ENCODE measurements at regions not wholly inside any gene's neighbourhood (a gene's known extent, or its start where the extent isn't known, plus 50 kb on each side); places are given as distances from the start of the nearest gene placed in this dataset.

GRCh38 chr2:21591926-21592325 is 468.2 kb downstream of the TDRD15 start:
- no peak for DNase-seq
- Mint-ChIP-seq H3K4me3 (no peak overlapping the region), H3K27ac (no peak overlapping the region), H3K4me1 (ENCODE audit: low read depth) (no peaks in the 10 kb centered on the region), H3K27me3 (no peaks in the 10 kb centered on the region), H3K9me3 (peaks cover 16% of the 10 kb centered on the region), H3K36me3 (ENCODE audit: low read depth) (no peaks in the 10 kb centered on the region)

- DNase-seq = no peak
- H3K27ac Mint-ChIP-seq = no peak overlapping the region
- H3K4me3 Mint-ChIP-seq = no peak overlapping the region
- H3K36me3 Mint-ChIP-seq (ENCODE audit: low read depth) = no peaks in the 10 kb centered on the region
- H3K4me1 Mint-ChIP-seq (ENCODE audit: low read depth) = no peaks in the 10 kb centered on the region
- H3K27me3 Mint-ChIP-seq = no peaks in the 10 kb centered on the region
- H3K9me3 Mint-ChIP-seq = peaks cover 25% of the 10 kb centered on the region
These were observed 475.6 kb downstream of the TDRD15 start for GRCh38 chr2:21599417-21599816.

DNA sequence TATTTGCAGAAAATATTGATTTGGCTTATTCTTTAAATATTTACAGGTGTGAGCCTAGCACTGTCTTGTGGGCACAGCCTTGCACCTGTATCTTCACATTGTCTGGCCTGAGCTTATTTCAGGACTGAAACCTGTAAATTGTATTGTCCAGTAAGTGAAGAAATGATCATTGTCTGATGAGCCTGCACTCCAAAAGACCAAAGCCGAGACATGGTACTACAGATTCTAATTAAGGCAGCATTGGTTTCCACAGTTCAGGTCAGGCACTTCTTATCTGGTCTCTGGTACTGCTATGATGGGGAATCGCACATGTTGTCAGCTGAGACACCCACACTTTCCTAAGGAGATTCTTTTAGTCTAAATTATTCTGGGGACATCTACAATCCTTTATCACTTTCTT is 479.0 kb downstream of the TDRD15 start:
- Mint-ChIP-seq H3K36me3 (ENCODE audit: low read depth) (no peaks in the 10 kb centered on the region), H3K4me3 (no peak overlapping the region), H3K9me3 (peaks cover 22% of the 10 kb centered on the region), H3K27me3 (no peaks in the 10 kb centered on the region), H3K4me1 (ENCODE audit: low read depth) (no peaks in the 10 kb centered on the region), H3K27ac (no peak overlapping the region)
- no peak for DNase-seq

DNA sequence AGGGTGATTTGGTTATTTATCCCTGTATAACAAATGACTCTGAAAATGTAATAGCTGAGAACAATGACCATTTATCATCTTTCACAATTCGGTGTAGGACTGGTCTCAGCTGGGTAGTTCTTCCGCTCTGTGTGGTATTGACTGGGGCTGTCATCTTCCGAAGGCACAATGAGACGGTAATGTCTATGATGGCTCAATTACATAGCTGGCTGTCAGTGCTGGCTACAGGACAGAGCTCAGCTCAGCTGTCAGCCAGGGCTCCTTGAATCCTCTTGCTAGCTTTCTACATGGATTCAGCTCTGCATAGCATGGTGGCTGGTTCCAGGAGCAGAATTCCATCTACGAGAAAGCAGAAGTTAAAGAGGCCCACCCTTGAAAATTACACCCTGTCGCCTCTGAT is 483.8 kb downstream of the TDRD15 start:
- H3K4me1 Mint-ChIP-seq (ENCODE audit: low read depth) = no peaks in the 10 kb centered on the region
- no peak overlapping the region for H3K27ac Mint-ChIP-seq
- H3K4me3 Mint-ChIP-seq = no peak overlapping the region
- H3K9me3 Mint-ChIP-seq = peaks cover 18% of the 10 kb centered on the region
- no peaks in the 10 kb centered on the region for H3K27me3 Mint-ChIP-seq
- no peak for DNase-seq
- no peaks in the 10 kb centered on the region for H3K36me3 Mint-ChIP-seq (ENCODE audit: low read depth)

DNA sequence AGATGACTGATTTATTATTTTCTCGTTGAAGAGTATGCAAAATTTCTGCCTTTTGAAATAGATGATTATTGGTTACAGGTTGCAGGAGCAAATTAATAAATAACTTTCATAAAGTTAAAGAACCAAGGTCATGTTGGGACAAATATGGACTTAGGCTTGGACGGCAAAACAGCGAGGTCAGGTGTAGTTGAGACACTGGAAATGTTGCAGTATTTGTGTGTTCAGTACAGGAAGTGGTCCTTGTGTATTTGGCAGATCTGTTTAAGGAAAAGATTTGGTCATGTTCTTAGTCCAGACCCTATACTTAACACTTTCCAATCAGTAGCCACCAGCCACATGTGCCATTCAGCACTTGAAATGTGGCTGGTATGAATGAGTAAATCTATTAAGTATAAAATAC is 486.5 kb downstream of the TDRD15 start:
- DNase-seq = no peak
- Mint-ChIP-seq H3K4me1 (ENCODE audit: low read depth) (no peaks in the 10 kb centered on the region), H3K27ac (no peak overlapping the region), H3K9me3 (peaks cover 27% of the 10 kb centered on the region), H3K36me3 (ENCODE audit: low read depth) (no peaks in the 10 kb centered on the region), H3K4me3 (no peak overlapping the region), H3K27me3 (no peaks in the 10 kb centered on the region)

DNA sequence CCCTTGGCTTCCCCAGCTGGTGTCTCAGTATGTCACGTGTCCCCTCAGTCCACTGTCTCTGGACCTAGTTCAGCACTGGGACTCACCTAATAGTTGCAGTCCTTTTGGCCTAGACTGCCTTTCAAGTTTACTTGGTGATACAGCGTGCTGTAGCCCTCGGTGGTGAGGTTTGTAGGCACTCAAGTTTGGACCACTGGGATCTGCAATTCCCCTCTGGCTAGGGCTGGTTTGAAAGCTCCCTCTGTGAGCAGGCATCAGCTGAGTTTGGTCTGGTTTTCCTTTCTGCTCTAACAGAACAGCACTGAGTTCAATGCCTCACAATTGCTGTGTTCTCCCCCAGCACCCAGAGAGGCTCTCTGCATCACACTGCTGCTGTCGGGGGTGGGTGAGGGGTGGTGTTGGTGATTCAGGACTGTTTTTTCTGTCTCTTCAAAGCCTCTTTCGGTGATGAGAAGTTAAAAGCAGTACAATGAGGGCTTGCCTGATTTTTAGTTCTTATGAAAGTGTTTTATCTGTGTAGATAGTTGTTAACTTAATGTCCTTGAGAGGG is 494.2 kb downstream of the TDRD15 start:
- no peak for DNase-seq
- H3K27ac Mint-ChIP-seq = no peak overlapping the region
- H3K9me3 Mint-ChIP-seq = peaks cover 25% of the 10 kb centered on the region
- no peaks in the 10 kb centered on the region for H3K27me3 Mint-ChIP-seq
- no peaks in the 10 kb centered on the region for H3K36me3 Mint-ChIP-seq (ENCODE audit: low read depth)
- H3K4me3 Mint-ChIP-seq = no peak overlapping the region
- no peaks in the 10 kb centered on the region for H3K4me1 Mint-ChIP-seq (ENCODE audit: low read depth)

GRCh38 chr2:21620771-21621170 is 497.0 kb downstream of the TDRD15 start:
- Mint-ChIP-seq H3K27ac (no peak overlapping the region), H3K4me1 (ENCODE audit: low read depth) (no peaks in the 10 kb centered on the region), H3K36me3 (ENCODE audit: low read depth) (no peaks in the 10 kb centered on the region), H3K9me3 (peaks cover 13% of the 10 kb centered on the region), H3K27me3 (no peaks in the 10 kb centered on the region), H3K4me3 (no peak overlapping the region)
- DNase-seq = no peak

DNA sequence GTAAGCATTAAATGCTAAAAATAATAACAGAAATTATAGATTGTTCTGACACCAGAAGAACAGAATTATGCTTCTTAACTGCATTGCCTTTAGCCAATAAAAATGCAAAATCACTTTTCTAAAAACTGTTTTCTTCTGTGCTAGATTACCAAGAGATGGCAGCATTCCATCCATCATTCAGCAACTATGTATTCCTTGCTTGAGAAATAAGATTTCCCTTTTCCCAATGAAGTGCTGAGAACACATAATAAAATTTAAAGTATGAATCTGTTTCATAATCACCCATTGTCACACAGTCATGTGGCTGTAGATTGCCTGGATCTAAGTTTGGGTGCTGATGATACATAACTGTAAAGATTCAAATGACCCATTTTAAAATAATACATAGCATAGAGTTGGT is 504.2 kb downstream of the TDRD15 start:
- Mint-ChIP-seq H3K27me3 (no peaks in the 10 kb centered on the region), H3K4me3 (no peak overlapping the region)

GRCh38 chr2:21633015-21633414 is 509.2 kb downstream of the TDRD15 start:
- Mint-ChIP-seq H3K4me3 (no peak overlapping the region), H3K27ac (no peak overlapping the region), H3K27me3 (no peaks in the 10 kb centered on the region), H3K9me3 (peaks cover 10% of the 10 kb centered on the region), H3K4me1 (ENCODE audit: low read depth) (no peaks in the 10 kb centered on the region), H3K36me3 (ENCODE audit: low read depth) (no peaks in the 10 kb centered on the region)
- DNase-seq = no peak

More for the DNA sequence above, 504.2 kb downstream of the TDRD15 start:
- no peaks in the 10 kb centered on the region for H3K4me1 Mint-ChIP-seq (ENCODE audit: low read depth)
- peaks cover 11% of the 10 kb centered on the region for H3K9me3 Mint-ChIP-seq
- no peak overlapping the region for H3K27ac Mint-ChIP-seq
- DNase-seq = no peak
- no peaks in the 10 kb centered on the region for H3K36me3 Mint-ChIP-seq (ENCODE audit: low read depth)

GRCh38 chr2:21633466-21633865 is 509.7 kb downstream of the TDRD15 start:
- peaks cover 7% of the 10 kb centered on the region for H3K9me3 Mint-ChIP-seq
- H3K4me1 Mint-ChIP-seq (ENCODE audit: low read depth) = no peaks in the 10 kb centered on the region
- no peaks in the 10 kb centered on the region for H3K36me3 Mint-ChIP-seq (ENCODE audit: low read depth)
- H3K4me3 Mint-ChIP-seq = no peak overlapping the region
- no peak overlapping the region for H3K27ac Mint-ChIP-seq
- no peak for DNase-seq
- H3K27me3 Mint-ChIP-seq = no peaks in the 10 kb centered on the region

- Mint-ChIP-seq H3K27me3 (no peaks in the 10 kb centered on the region), H3K9me3 (peaks cover 7% of the 10 kb centered on the region), H3K4me3 (no peak overlapping the region), H3K4me1 (ENCODE audit: low read depth) (no peaks in the 10 kb centered on the region), H3K27ac (no peak overlapping the region), H3K36me3 (ENCODE audit: low read depth) (no peaks in the 10 kb centered on the region)
- no peak for DNase-seq
These were observed 510.1 kb downstream of the TDRD15 start for GRCh38 chr2:21633911-21634310.

GRCh38 chr2:21640046-21640445 is 516.3 kb downstream of the TDRD15 start:
- Mint-ChIP-seq H3K4me1 (ENCODE audit: low read depth) (no peaks in the 10 kb centered on the region), H3K27ac (no peak overlapping the region), H3K9me3 (peaks cover 8% of the 10 kb centered on the region), H3K36me3 (ENCODE audit: low read depth) (no peaks in the 10 kb centered on the region), H3K27me3 (no peaks in the 10 kb centered on the region), H3K4me3 (no peak overlapping the region)
- no peak for DNase-seq

- Mint-ChIP-seq H3K9me3 (peaks cover 9% of the 10 kb centered on the region), H3K4me1 (ENCODE audit: low read depth) (no peaks in the 10 kb centered on the region), H3K27ac (no peak overlapping the region), H3K4me3 (no peak overlapping the region), H3K27me3 (no peaks in the 10 kb centered on the region), H3K36me3 (ENCODE audit: low read depth) (no peaks in the 10 kb centered on the region)
- no peak for DNase-seq
These were observed 518.9 kb downstream of the TDRD15 start for GRCh38 chr2:21642647-21643046.

GRCh38 chr2:21643180-21643579 is 519.4 kb downstream of the TDRD15 start:
- Mint-ChIP-seq H3K36me3 (ENCODE audit: low read depth) (no peaks in the 10 kb centered on the region), H3K4me3 (no peak overlapping the region), H3K4me1 (ENCODE audit: low read depth) (no peaks in the 10 kb centered on the region), H3K27me3 (no peaks in the 10 kb centered on the region), H3K27ac (no peak overlapping the region), H3K9me3 (peaks cover 9% of the 10 kb centered on the region)
- no peak for DNase-seq

- Mint-ChIP-seq H3K27ac (no peak overlapping the region), H3K9me3 (peaks cover 9% of the 10 kb centered on the region), H3K4me1 (ENCODE audit: low read depth) (no peaks in the 10 kb centered on the region), H3K4me3 (no peak overlapping the region), H3K27me3 (no peaks in the 10 kb centered on the region), H3K36me3 (ENCODE audit: low read depth) (no peaks in the 10 kb centered on the region)
- no peak for DNase-seq
These were observed 520.5 kb downstream of the TDRD15 start for GRCh38 chr2:21644266-21644665.

- Mint-ChIP-seq H3K36me3 (ENCODE audit: low read depth) (no peaks in the 10 kb centered on the region), H3K4me1 (ENCODE audit: low read depth) (no peaks in the 10 kb centered on the region), H3K4me3 (no peak overlapping the region), H3K9me3 (peaks cover 9% of the 10 kb centered on the region), H3K27me3 (no peaks in the 10 kb centered on the region), H3K27ac (no peak overlapping the region)
- DNase-seq = no peak
These were observed 522.6 kb downstream of the TDRD15 start for GRCh38 chr2:21646345-21646744.

All from activated T-cell treated with anti-CD3 and anti-CD28 coated beads, Interleukin-2, amount 50 U/mL, for 24 hours (primary cell).